Activated CD4-positive, alpha-beta T cell treated with anti-CD3 and anti-CD28 coated beads, Interleukin-2, amount 50 U/mL, for 48 hours (primary cell): ENCODE measurements at regions not wholly inside any gene's neighbourhood (a gene's known extent, or its start where the extent isn't known, plus 50 kb on each side); places are given as distances from the start of the nearest gene placed in this dataset.

Experiments used
- DNase-seq, 2 experiments: peaks; one replicate each; pipeline ENCODE4 v3.0.0-alpha.2; 2020

DNA sequence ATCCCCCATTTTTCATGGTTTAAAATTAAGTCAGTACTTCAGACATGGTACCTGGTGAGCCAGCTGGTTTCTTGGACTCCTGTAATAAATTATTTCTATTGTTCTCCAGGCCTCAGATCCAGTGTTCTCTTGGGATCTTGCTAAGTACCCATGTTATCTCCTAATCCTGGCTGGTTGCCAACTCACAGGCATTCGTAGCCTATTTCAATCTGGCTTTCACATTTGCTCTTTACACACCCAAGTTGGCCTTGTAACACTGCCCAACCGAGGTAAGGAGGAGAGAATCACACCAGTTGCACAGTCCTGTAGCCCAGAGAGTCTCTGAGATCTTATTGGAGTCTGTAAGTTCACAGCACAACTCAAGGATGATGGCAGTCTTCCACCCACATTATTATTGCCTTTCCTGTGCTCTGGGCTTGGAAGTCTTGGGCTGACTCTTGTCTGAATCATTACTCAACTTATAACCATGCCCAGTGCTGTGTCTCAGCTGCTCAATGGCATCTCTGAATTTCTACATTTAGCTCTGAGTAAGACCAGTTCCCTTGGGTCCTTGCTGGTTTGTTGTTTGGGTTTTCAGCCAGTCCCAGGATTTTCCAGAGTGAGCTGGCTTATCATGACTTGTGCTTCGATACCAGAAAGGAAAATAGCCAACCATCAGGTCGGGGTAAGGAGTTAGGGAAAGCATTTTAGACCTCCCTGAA is 76.6 kb upstream of the KLF12 start:
- DNase-seq, result no peak

DNA sequence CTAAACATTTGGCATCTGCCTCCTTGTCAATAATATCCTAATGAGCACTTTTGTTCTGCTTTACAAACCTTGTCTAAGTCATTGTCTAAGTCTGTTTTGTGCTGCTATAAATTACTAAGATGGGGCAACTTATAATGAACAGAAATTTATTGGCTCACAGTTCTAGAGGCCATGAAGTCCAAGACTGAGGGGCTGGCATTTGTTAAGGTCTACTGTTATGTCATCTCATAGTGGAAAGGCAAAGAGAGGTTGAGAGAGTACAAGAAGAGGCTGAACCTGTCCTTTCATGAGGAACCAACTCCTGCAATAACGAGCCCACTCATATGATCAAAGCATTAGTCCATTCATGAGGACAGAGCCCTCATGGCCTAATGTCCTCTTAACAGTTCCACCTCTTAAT is 72.7 kb upstream of the KLF12 start:
- no peak for DNase-seq

DNA sequence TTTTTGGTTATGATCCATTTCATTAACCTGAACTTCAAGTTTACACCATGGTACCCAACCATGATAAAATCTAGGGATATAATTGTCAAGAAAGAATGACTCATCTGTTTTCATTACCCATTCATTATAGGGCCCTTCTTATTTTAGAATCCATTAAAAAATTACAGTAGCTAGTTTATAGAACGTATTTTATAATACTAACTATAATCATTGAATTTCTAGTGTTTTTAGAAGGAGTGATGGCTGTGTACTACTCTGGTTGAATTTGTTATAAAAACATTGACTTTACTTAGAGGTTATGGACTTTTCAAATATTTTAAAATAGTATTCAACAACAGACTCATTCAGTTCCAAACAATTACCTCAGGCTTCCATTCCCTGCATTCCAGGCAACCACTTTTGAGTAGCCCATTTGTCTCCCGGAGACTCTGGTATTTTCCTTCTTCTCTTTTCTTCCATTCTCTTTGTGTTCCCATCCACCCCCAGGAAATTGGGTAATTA is 71.9 kb upstream of the KLF12 start:
- no peak for DNase-seq

GRCh38 chr13:74205313-74205690 is 71.1 kb upstream of the KLF12 start:
- DNase-seq, result no peak

- DNase-seq, result no peak
Measured at GRCh38 chr13:74204602-74205312, 70.6 kb upstream of the KLF12 start.

DNA sequence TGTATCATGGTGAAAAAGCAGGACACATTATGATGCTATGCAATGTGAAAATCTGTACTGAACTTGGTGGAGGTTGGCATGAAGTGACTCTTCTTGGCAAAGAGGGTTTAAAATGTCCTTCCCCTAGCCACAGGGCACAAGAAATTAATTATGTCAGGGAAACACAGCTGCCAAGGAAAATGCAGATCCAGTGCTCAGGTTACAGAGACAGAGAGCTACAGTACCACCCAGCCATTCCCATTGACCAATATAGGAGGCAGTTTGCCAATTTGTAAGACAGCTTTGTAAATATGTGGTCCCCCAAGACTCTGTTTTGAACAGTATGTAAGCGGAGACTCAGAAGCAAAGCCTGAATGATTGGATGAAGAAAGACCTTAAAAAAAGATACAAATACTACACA is 69.4 kb upstream of the KLF12 start:
- no peak for DNase-seq

DNA sequence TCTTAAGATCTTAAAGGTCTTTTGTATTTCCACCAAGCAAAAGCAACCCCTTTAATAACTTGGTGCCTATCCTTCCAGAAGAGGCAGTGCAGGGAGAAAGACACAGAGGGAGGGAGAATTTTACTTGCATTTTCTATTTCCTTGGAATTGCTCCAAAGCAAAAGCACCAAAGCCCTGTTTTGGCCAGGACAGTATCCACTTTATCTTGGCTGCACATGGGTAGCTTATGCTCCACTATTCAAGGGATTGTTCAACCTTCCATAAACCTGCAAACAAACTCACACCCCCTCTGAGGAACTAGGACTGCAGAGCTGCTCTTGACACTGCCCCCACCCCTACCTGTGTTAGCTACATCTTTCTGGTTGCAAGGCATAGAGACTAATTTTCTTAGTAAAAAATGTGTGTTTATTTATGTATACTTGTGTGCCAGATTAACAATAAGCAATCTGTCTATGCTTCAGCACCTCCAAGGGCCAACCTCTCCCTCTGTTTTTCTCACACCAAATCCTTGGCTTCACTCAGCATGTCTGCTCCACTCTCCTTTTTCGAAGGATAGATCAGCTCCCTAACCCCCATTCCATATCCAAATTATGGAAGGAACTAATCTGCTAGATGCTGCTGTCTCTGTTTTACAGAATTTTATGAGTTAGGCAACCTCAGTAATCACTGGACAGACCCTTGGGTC is 68.1 kb upstream of the KLF12 start:
- DNase-seq, result no peak

DNA sequence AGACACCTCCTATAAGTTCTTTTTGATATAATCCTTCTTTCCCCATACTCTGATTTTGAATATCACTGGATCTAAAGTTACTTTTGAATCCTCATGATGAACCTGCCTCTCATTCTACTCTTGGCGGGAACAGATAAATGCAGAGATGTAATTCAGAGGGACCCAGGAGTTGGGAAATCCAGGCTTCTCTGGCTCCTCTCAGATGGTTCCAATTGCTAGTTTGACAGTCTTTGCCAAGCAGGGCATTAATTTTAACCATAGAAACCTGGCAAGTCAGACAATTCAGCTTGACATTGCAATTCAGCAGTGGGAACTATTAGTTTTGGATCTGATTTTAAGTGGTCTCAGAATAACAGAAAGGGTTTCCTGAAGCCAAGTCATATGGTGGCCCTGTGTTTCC is 67.3 kb upstream of the KLF12 start:
- DNase-seq, result no peak

GRCh38 chr13:74200081-74200480 is 65.9 kb upstream of the KLF12 start:
- DNase-seq, result no peak

- DNase-seq, result no peak
Measured at GRCh38 chr13:74197677-74198429, 63.6 kb upstream of the KLF12 start.

DNA sequence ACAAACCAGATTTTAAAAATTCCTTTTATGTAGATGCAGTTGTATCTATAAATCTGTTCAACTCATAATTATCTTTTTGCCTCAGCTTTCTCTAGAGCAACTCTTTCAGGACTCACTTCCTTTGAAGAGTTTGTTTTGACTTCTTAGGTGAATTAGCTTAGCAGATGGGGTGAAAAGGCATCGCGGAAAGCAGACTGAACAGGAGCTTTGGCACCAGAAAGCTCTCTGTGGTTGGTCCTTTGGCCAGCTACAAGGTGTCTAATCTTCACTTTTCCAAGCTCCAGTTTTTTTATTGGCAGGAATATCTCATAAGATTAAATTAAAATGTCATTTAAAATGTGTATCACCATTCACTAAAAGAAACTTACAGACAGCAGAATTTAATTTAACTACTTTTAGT is 60.6 kb upstream of the KLF12 start:
- no peak for DNase-seq

- DNase-seq, result no peak
Measured at GRCh38 chr13:74193391-74193790, 59.2 kb upstream of the KLF12 start.

- no peak for DNase-seq
Measured at GRCh38 chr13:74191410-74191809, 57.2 kb upstream of the KLF12 start.

- DNase-seq, result no peak
Measured at GRCh38 chr13:74190999-74191398, 56.8 kb upstream of the KLF12 start.

DNA sequence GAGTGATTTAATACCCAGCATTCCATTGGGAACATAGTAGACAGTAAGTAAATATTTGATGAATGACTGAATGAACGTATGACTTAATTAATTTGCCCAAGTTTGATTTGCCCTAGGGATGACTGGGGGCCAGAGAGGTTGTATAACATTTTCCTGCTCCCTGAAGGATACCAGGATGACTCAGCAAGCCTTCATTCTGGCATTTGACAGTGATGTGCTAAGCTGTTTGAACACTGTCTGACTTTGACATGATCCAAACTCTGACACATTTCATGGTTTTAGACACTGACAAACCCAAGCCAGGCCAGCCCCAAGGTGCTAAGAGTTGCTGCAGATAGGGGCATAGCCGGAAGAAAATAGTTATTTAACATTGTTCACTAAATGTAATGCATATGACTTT is 53.4 kb upstream of the KLF12 start:
- no peak for DNase-seq

- no peak for DNase-seq
Measured at GRCh38 chr13:74184283-74184682, 50.1 kb upstream of the KLF12 start.
